B cell (primary cell): ENCODE measurements at regions not wholly inside any gene's neighbourhood (a gene's known extent, or its start where the extent isn't known, plus 50 kb on each side); places are given as distances from the start of the nearest gene placed in this dataset.

Source experiments
- ATAC-seq: fragments of 200-7000 bp; cut with Tn5 transposase; one replicate; pipeline ENCODE4 v1.10.0; 2021; ENCODE audit warnings: low read depth, mild to moderate bottlenecking, moderate number of reproducible peaks, moderate library complexity
- CTCF ChIA-PET: fragments of 350-600 bp; sonication (Branson Sonifier 250); formaldehyde crosslinking; loops from one replicate; lab custom pipeline; 2021; ENCODE audit warnings: antibody characterized with exemption, inconsistent platforms; lab: Charles Lee
- POLR2A ChIA-PET: fragments of 350-600 bp; sonication (Branson Sonifier 250); formaldehyde crosslinking; loops from one replicate; lab custom pipeline; 2021; ENCODE audit warnings: antibody characterized with exemption; lab: Charles Lee
- DNase-seq: peaks from one replicate; pipeline ENCODE4 v3.0.0; 2013
- H2AFZ ChIP-seq: 2 replicates; pipeline ENCODE4 v1.6.1; 2012; ENCODE audit warnings: mild to moderate bottlenecking, low read depth, low read length; ENCODE audit not compliant: insufficient read depth, poor library complexity, severe bottlenecking
- H3K27ac ChIP-seq, 2 donors: 1 replicate in 1 of 2; 2 replicates in 1 of 2; pipeline ENCODE4 v1.5.1; 2012 to 2013; ENCODE audit warnings: low read length in 2 of 2, mild to moderate bottlenecking in 2 of 2, moderate library complexity in 1 of 2
- H3K27me3 ChIP-seq, 4 experiments: fragments of 200-600 bp in 1 of 4; sonication (generic) in 1 of 4; replicated peaks in 1 of 4; 1 replicate in 2 of 4; 2 replicates in 2 of 4; pipeline versions ENCODE4 v1.6.1 to v1.7.0; 2013 to 2016; ENCODE audit warnings: low read length in 3 of 4, mild to moderate bottlenecking in 2 of 4, mixed read lengths in 1 of 4, moderate library complexity in 1 of 4; ENCODE audit not compliant: insufficient read depth in 4 of 4, control insufficient read depth in 3 of 4; ENCODE audit errors: control extremely low read depth in 1 of 4
- H3K36me3 ChIP-seq, 2 experiments: replicated peaks in 1 of 2; 1 replicate in 1 of 2; 2 replicates in 1 of 2; pipeline versions ENCODE4 v1.6.1 to v1.7.1; 2013; ENCODE audit warnings: low read length in 1 of 2; ENCODE audit not compliant: insufficient read depth in 2 of 2, control insufficient read depth in 1 of 2; ENCODE audit errors: control extremely low read depth in 1 of 2, extremely low read depth in 1 of 2
- H3K4me1 ChIP-seq, 2 donors: fragments of 200-600 bp in 1 of 2; sonication (generic) in 1 of 2; 1 replicate in 1 of 2; 2 replicates in 1 of 2; pipeline versions ENCODE4 v1.5.1 to v1.6.1; 2013 to 2017; ENCODE audit warnings: low read length in 2 of 2; ENCODE audit not compliant: control insufficient read depth in 2 of 2, insufficient read depth in 2 of 2
- H3K4me2 ChIP-seq: replicated peaks from 2 replicates; pipeline ENCODE3; 2012; ENCODE audit warnings: mild to moderate bottlenecking, low read depth, low read length; ENCODE audit not compliant: poor library complexity, severe bottlenecking
- H3K4me3 ChIP-seq, 5 experiments: fragments of 200-600 bp in 1 of 5; sonication (generic) in 1 of 5; 1 replicate in 3 of 5; 2 replicates in 2 of 5; pipeline versions ENCODE4 v1.5.1 to v1.7.0; 2011 to 2016; ENCODE audit warnings: low read length in 4 of 5, mild to moderate bottlenecking in 4 of 5, low read depth in 2 of 5, control low read depth in 1 of 5, moderate library complexity in 1 of 5; ENCODE audit not compliant: insufficient read depth in 1 of 5; ENCODE audit errors: control extremely low read depth in 1 of 5, extremely low read depth in 1 of 5
- H3K79me2 ChIP-seq: fragments of 200-600 bp; sonication (generic); one replicate; pipeline ENCODE4 v1.6.0; 2016; ENCODE audit warnings: low read length; ENCODE audit not compliant: control insufficient read depth, insufficient read depth
- H3K9ac ChIP-seq: fragments of 200-600 bp; sonication (generic); 2 replicates; pipeline ENCODE4 v1.6.1; 2017; ENCODE audit warnings: mild to moderate bottlenecking, low read length, moderate library complexity
- H3K9me3 ChIP-seq, 3 donors: one replicate each; pipeline versions ENCODE4 v1.6.1 to v1.7.1; 2013; ENCODE audit warnings: low read length in 2 of 3; ENCODE audit not compliant: control insufficient read depth in 2 of 3, insufficient read depth in 1 of 3; ENCODE audit errors: control extremely low read depth in 1 of 3
- H4K20me1 ChIP-seq: 2 replicates; pipeline ENCODE4 v1.6.0; 2012; ENCODE audit warnings: mild to moderate bottlenecking, low read length; ENCODE audit not compliant: insufficient read depth, control insufficient read depth, poor library complexity, severe bottlenecking
- H3K27ac Mint-ChIP-seq: one replicate; pipeline ENCODE4 v1.8.0; 2021; ENCODE audit warnings: mixed read lengths
- H3K27me3 Mint-ChIP-seq: one replicate; pipeline ENCODE4 v1.8.0; 2021; ENCODE audit warnings: mixed read lengths
- H3K4me1 Mint-ChIP-seq: one replicate; pipeline ENCODE4 v1.8.0; 2021; ENCODE audit warnings: mixed read lengths
- H3K4me3 Mint-ChIP-seq: one replicate; pipeline ENCODE4 v1.8.0; 2021; ENCODE audit warnings: mixed read lengths
- H3K9me3 Mint-ChIP-seq: one replicate; pipeline ENCODE4 v1.8.0; 2022; ENCODE audit warnings: mixed read lengths; ENCODE audit not compliant: insufficient read depth
- EZH2 ChIP-seq: IDR thresholded peaks from 2 replicates; pipeline ENCODE4 v1.6.1; 2012; ENCODE audit warnings: borderline replicate concordance, low read depth, mild to moderate bottlenecking, moderate library complexity, low read length; ENCODE audit not compliant: insufficient read depth, poor library complexity, severe bottlenecking
- WGBS: methylation state at CpG from one replicate; pipeline ENCODE4 v1.1.5; 2013; ENCODE audit warnings: missing lambda C conversion rate; ENCODE audit not compliant: insufficient coverage; 5-methylcytosine and 5-hydroxymethylcytosine counted together
- intact Hi-C: fragments of 100-400 bp; cut with micrococcal nuclease; formaldehyde crosslinking; loops from one replicate; pipeline ENCODE4 v1.10.0; 2022
- TF ChIP-seq, protein P1 (sequence below): fragments of 200-600 bp; IDR thresholded peaks from one replicate; pipeline ENCODE4 v1.8.0; 2022; ENCODE audit warnings: antibody characterized with exemption, mild to moderate bottlenecking

DNA sequence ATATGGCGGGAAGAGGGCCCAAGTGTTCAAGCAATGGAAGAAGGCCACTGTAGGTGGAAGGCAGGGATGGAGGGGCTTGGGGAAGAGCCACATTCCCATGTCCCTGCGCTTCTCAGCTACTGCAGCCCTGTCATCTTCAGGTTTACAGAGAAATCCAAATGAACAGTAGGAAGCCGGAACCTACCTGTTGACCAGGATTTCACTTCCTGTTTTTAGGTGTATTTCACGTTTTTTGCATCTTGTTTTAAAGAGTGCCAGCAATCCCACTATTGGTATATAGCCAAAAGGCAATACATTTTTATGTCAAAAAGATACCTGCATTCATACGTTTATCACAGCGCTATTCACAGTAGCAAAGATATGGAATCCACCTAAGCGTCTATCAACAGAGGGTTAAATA lies 159.2 kb downstream of the SLC35B3 start:
- intact Hi-C loops = no loop called here
- no peaks in the 10 kb centered on the region for H4K20me1 ChIP-seq
- Mint-ChIP-seq H3K27ac (no peak overlapping the region), H3K4me3 (no peak overlapping the region), H3K9me3 (no peaks in the 10 kb centered on the region), H3K27me3 (no peaks in the 10 kb centered on the region), H3K4me1 (no peaks in the 10 kb centered on the region)
- DNase-seq = no peak
- H3K36me3 ChIP-seq = no peaks in the 10 kb centered on the region
- POLR2A ChIA-PET = no interaction called here
- no peak for ATAC-seq
- WGBS = 93% methylated on average over 3 of the region's 7 CpGs
- no peaks in the 10 kb centered on the region for H3K79me2 ChIP-seq
- no peak overlapping the region for H3K4me2 ChIP-seq
- no peaks in the 10 kb centered on the region for H3K9me3 ChIP-seq
- no peaks in the 10 kb centered on the region for H3K4me1 ChIP-seq
- CTCF ChIA-PET = no interaction called here
- no peak overlapping the region for H3K27ac ChIP-seq
- no peak overlapping the region for H2AFZ ChIP-seq
- TF ChIP-seq, protein P1, sequence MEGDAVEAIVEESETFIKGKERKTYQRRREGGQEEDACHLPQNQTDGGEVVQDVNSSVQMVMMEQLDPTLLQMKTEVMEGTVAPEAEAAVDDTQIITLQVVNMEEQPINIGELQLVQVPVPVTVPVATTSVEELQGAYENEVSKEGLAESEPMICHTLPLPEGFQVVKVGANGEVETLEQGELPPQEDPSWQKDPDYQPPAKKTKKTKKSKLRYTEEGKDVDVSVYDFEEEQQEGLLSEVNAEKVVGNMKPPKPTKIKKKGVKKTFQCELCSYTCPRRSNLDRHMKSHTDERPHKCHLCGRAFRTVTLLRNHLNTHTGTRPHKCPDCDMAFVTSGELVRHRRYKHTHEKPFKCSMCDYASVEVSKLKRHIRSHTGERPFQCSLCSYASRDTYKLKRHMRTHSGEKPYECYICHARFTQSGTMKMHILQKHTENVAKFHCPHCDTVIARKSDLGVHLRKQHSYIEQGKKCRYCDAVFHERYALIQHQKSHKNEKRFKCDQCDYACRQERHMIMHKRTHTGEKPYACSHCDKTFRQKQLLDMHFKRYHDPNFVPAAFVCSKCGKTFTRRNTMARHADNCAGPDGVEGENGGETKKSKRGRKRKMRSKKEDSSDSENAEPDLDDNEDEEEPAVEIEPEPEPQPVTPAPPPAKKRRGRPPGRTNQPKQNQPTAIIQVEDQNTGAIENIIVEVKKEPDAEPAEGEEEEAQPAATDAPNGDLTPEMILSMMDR = no peak
- TF ChIP-seq EZH2 = no peak
- H3K27me3 ChIP-seq = no peaks in the 10 kb centered on the region
- no peak overlapping the region for H3K4me3 ChIP-seq
- no peak overlapping the region for H3K9ac ChIP-seq

DNA sequence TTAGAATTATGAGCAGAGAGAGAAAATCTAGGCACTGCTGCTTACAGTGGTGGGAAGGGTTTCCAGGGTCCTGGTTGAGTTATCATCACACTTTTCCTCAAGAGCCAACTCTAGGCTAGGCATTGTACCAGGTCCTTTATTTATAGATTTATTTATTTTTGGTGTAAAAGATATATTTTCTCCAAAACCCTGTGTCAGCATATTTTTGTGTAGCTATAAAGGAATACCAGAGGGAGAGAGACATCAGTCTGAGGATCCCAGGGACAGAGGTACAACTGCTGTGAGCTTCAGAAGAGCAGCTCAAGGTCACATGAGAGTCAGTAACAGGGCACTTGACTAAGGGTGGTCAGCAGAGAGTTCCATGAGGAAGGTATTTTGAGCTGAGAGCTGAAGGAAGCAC lies 159.7 kb downstream of the SLC35B3 start:
- no peak overlapping the region for H3K27ac ChIP-seq
- intact Hi-C loops = no loop called here
- no peaks in the 10 kb centered on the region for H3K4me1 Mint-ChIP-seq
- no peak for TF ChIP-seq EZH2
- TF ChIP-seq, protein P1 = no peak
- H3K4me3 Mint-ChIP-seq = no peak overlapping the region
- H3K4me1 ChIP-seq = no peaks in the 10 kb centered on the region
- no peaks in the 10 kb centered on the region for H3K79me2 ChIP-seq
- no peak overlapping the region for H3K4me3 ChIP-seq
- no peak overlapping the region for H2AFZ ChIP-seq
- no peaks in the 10 kb centered on the region for H3K36me3 ChIP-seq
- DNase-seq = no peak
- no peaks in the 10 kb centered on the region for H4K20me1 ChIP-seq
- H3K4me2 ChIP-seq = no peak overlapping the region
- no peak overlapping the region for H3K27ac Mint-ChIP-seq
- ATAC-seq = no peak
- H3K27me3 Mint-ChIP-seq = no peaks in the 10 kb centered on the region
- ChIA-PET POLR2A (no interaction called here), CTCF (no interaction called here)
- no peak overlapping the region for H3K9ac ChIP-seq
- no peaks in the 10 kb centered on the region for H3K27me3 ChIP-seq
- no peaks in the 10 kb centered on the region for H3K9me3 ChIP-seq
- H3K9me3 Mint-ChIP-seq = no peaks in the 10 kb centered on the region
